ENCODE measurements at regions not wholly inside any gene's neighbourhood (a gene's known extent, or its start where the extent isn't known, plus 50 kb on each side); places are given as distances from the start of the nearest gene placed in this dataset.

- TF ChIP-seq FOXA2 (IDR thresholded peaks at IDR 0.05) (no peak), ATF3 (IDR thresholded peaks at IDR 0.05) (no peak), RXRA (IDR thresholded peaks at IDR 0.05) (no peak), NR2F2 (IDR thresholded peaks at IDR 0.05) (no peak), CTCF (IDR thresholded peaks at IDR 0.05; ENCODE audit: low read depth, low read length, missing input control) (no peak), HNF4G (IDR thresholded peaks at IDR 0.05) (no peak), SP1 (IDR thresholded peaks at IDR 0.05) (no peak), HNF4A (conservative IDR thresholded peaks at IDR 0.05) (no peak), TAF1 (conservative IDR thresholded peaks at IDR 0.05) (no peak), EGR1 (IDR thresholded peaks at IDR 0.05; ENCODE audit: low read depth in 2 of 2) (no peak), RAD21 (IDR thresholded peaks at IDR 0.05) (no peak), GABPA (IDR thresholded peaks at IDR 0.05 in 1 of 2, conservative IDR thresholded peaks at IDR 0.05 in 1 of 2) (no peak), JUND (IDR thresholded peaks at IDR 0.05) (no peak), REST (IDR thresholded peaks at IDR 0.05) (no peak), MAX (IDR thresholded peaks at IDR 0.05) (no peak), YY1 (IDR thresholded peaks at IDR 0.05) (no peak), ZBTB33 (IDR thresholded peaks at IDR 0.05) (no peak), FOXA1 (IDR thresholded peaks at IDR 0.05) (no peak)
- H3K27ac ChIP-seq (ENCODE audit: low read depth in 1 of 2, low read length in 2 of 2) = no peak overlapping the region
- no peaks in the 10 kb centered on the region for H3K9me3 ChIP-seq (ENCODE audit: control insufficient read depth in 4 of 4, low read length in 3 of 4)
- H3K4me3 ChIP-seq (ENCODE audit: low read depth in 1 of 3, low read length in 3 of 3) = no peak overlapping the region
- H3K9ac ChIP-seq (ENCODE audit: low read depth in 1 of 2, low read length in 2 of 2) = no peak overlapping the region
- no peaks in the 10 kb centered on the region for H3K36me3 ChIP-seq (ENCODE audit: control insufficient read depth in 4 of 4, insufficient read depth in 3 of 4, low read depth in 1 of 4, low read length in 3 of 4)
- H3K4me1 ChIP-seq (ENCODE audit: control insufficient read depth in 4 of 4, insufficient read depth in 4 of 4, low read length in 3 of 4) = no peaks in the 10 kb centered on the region
- 50% methylated on average over 11 of the region's 11 CpGs for WGBS
- DNase-seq (ENCODE audit: low spot score) = no peak
- no peaks in the 10 kb centered on the region for H3K27me3 ChIP-seq (ENCODE audit: control insufficient read depth in 4 of 4, insufficient read depth in 4 of 4, low read length in 3 of 4)
Observed at GRCh38 chr18:11323359-11323819, 174.0 kb upstream of the PIEZO2 start.

Data from liver (tissue), 8 donors.